Endothelial cell of umbilical vein (primary cell): ENCODE measurements at regions not wholly inside any gene's neighbourhood (a gene's known extent, or its start where the extent isn't known, plus 50 kb on each side); places are given as distances from the start of the nearest gene placed in this dataset.

ENCODE experiments used
- BruUV-seq: library from RNA; stranded (reverse); fragments of 400-500 nt; replicated peaks from 2 replicates; lab custom pipeline; 2021; lab: Mats Ljungman, UMichigan
- CTCF ChIA-PET: fragments of 300-600, 350-600 bp; sonication (Branson Sonifier 250); formaldehyde crosslinking; loops from one replicate; lab custom pipeline; 2021; ENCODE audit warnings: antibody characterized with exemption, inconsistent platforms; lab: Charles Lee
- POLR2A ChIA-PET: fragments of 300-600, 350-600 bp; sonication (Branson Sonifier 250); formaldehyde crosslinking; loops from one replicate; lab custom pipeline; 2021; ENCODE audit warnings: antibody characterized with exemption, inconsistent platforms; lab: Charles Lee
- DNase-seq: peaks from one replicate; pipeline ENCODE4 v3.0.0-alpha.2; 2011; ENCODE audit warnings: low read depth, low spot score
- FAIRE-seq: peaks from 2 replicates; lab custom pipeline; 2011; peaks lifted over from hg19 to GRCh38; lab: Jason Lieb, UNC
- H2AFZ ChIP-seq: 2 replicates; pipeline ENCODE4 v1.6.0; 2012; ENCODE audit warnings: low read depth, low read length, control low read depth, inconsistent platforms
- H3K27ac ChIP-seq: 2 replicates; pipeline ENCODE4 v1.5.1; 2011; ENCODE audit warnings: low read depth, mild to moderate bottlenecking, control low read depth, low read length, moderate library complexity; ENCODE audit not compliant: insufficient read depth
- H3K27me3 ChIP-seq, 2 experiments: 2 replicates each; pipeline versions ENCODE4 v1.6.0 to v1.6.1; 2011; ENCODE audit warnings: low read length in 2 of 2, mixed read lengths in 1 of 2; ENCODE audit not compliant: control insufficient read depth in 2 of 2, insufficient read depth in 2 of 2
- H3K36me3 ChIP-seq, 2 experiments: 2 replicates in 1 of 2; 3 replicates in 1 of 2; pipeline ENCODE4 v1.5.1; 2011; ENCODE audit warnings: low read length in 2 of 2, mild to moderate bottlenecking in 1 of 2, moderate library complexity in 1 of 2; ENCODE audit not compliant: control insufficient read depth in 2 of 2, insufficient read depth in 2 of 2; ENCODE audit errors: extremely low read depth in 1 of 2
- H3K4me1 ChIP-seq: 3 replicates; pipeline ENCODE4 v1.5.1; 2011; ENCODE audit warnings: mild to moderate bottlenecking, low read length; ENCODE audit not compliant: control insufficient read depth, insufficient read depth; ENCODE audit errors: extremely low read depth
- H3K4me2 ChIP-seq: 2 replicates; pipeline ENCODE4 v1.6.1; 2011; ENCODE audit warnings: low read length, control low read depth, mixed read lengths; ENCODE audit not compliant: insufficient read depth
- H3K4me3 ChIP-seq, 3 experiments: fragments of 200-600 bp in 1 of 3; sonication (generic), shearing (Covaris generic) in 1 of 3; replicated peaks in 1 of 3; 2 replicates each; pipeline ENCODE4 v1.5.1; 2011 to 2016; ENCODE audit warnings: control low read depth in 3 of 3, low read length in 3 of 3, mild to moderate bottlenecking in 2 of 3, inconsistent platforms in 1 of 3, low read depth in 1 of 3, moderate library complexity in 1 of 3; ENCODE audit not compliant: insufficient read depth in 1 of 3
- H3K79me2 ChIP-seq: 2 replicates; pipeline ENCODE4 v1.6.0; 2012; ENCODE audit warnings: low read length, inconsistent platforms; ENCODE audit not compliant: control insufficient read depth, insufficient read depth
- H3K9ac ChIP-seq: replicated peaks from 2 replicates; pipeline ENCODE3; 2011; ENCODE audit warnings: low read length, control low read depth; ENCODE audit not compliant: insufficient read depth; ENCODE audit errors: extremely low read depth
- H3K9me1 ChIP-seq: replicated peaks from 3 replicates; pipeline ENCODE4 v1.6.0; 2011; ENCODE audit warnings: mild to moderate bottlenecking, low read length; ENCODE audit not compliant: control insufficient read depth, insufficient read depth; ENCODE audit errors: extremely low read depth
- H3K9me3 ChIP-seq: replicated peaks from 2 replicates; pipeline ENCODE4 v1.5.1; 2012; ENCODE audit warnings: low read length, inconsistent platforms; ENCODE audit not compliant: control insufficient read depth, insufficient read depth
- H4K20me1 ChIP-seq: replicated peaks from 2 replicates; pipeline ENCODE3; 2011; ENCODE audit warnings: mild to moderate bottlenecking, low read length; ENCODE audit not compliant: control insufficient read depth, insufficient read depth; ENCODE audit errors: extremely low read depth
- CTCF ChIP-seq, 2 donors: IDR thresholded peaks; 1 replicate in 1 of 2; 2 replicates in 1 of 2; pipeline ENCODE4 v1.5.1; 2011; ENCODE audit warnings: low read length in 2 of 2, mild to moderate bottlenecking in 2 of 2, moderate library complexity in 2 of 2, control low read depth in 1 of 2, inconsistent platforms in 1 of 2, low read depth in 1 of 2; ENCODE audit not compliant: insufficient read depth in 1 of 2; ENCODE audit errors: extremely low read depth in 1 of 2
- EZH2 ChIP-seq: IDR thresholded peaks from 2 replicates; pipeline ENCODE4 v1.6.1; 2012; ENCODE audit warnings: borderline replicate concordance, low read depth, mild to moderate bottlenecking, moderate library complexity, low read length, inconsistent platforms; ENCODE audit not compliant: severe bottlenecking
- FOS ChIP-seq: IDR thresholded peaks from 2 replicates; pipeline ENCODE4 v1.6.1; 2011; ENCODE audit warnings: mild to moderate bottlenecking, low read length, moderate library complexity, borderline replicate concordance; ENCODE audit not compliant: insufficient read depth
- GATA2 ChIP-seq: IDR thresholded peaks from 2 replicates; pipeline ENCODE4 v1.7.0; 2011; ENCODE audit warnings: low read depth, mild to moderate bottlenecking, moderate library complexity, mixed read lengths, low read length; ENCODE audit not compliant: insufficient read length, insufficient read depth
- JUN ChIP-seq: IDR thresholded peaks from 2 replicates; pipeline ENCODE4 v1.6.1; 2011; ENCODE audit warnings: borderline replicate concordance, low read depth; ENCODE audit not compliant: insufficient read length, insufficient read depth
- MAX ChIP-seq: IDR thresholded peaks from 2 replicates; pipeline ENCODE4 v1.6.1; 2011; ENCODE audit not compliant: insufficient read depth, insufficient read length
- MYC ChIP-seq: IDR thresholded peaks from one replicate; pipeline ENCODE4 v1.6.1; 2011; ENCODE audit warnings: mild to moderate bottlenecking, low read depth, low read length
- POLR2A ChIP-seq: IDR thresholded peaks from 2 replicates; pipeline ENCODE4 v1.6.1; 2012; ENCODE audit warnings: low read depth, mild to moderate bottlenecking, control low read depth, low read length
- POLR2AphosphoS5 ChIP-seq: IDR thresholded peaks from 2 replicates; pipeline ENCODE4 v1.6.1; 2012; ENCODE audit warnings: low read depth, mild to moderate bottlenecking, control low read depth, low read length, moderate library complexity; ENCODE audit not compliant: insufficient read depth
- dilution Hi-C: fragments of 300-500 bp; cut with MboI; formaldehyde crosslinking; loops from one replicate; pipeline ENCODE4 v1.15.0; 2019; ENCODE audit warnings: low sequenced_read_pairs; ENCODE audit not compliant: extremely low pct_ligation_motif_present
- intact Hi-C: fragments of 100-400 bp; cut with micrococcal nuclease; formaldehyde crosslinking; loops from one replicate; pipeline ENCODE4 v1.10.0; 2022

GRCh38 chrX:9231491-9231890, 197.6 kb upstream of the FAM9B start:
- ChIA-PET CTCF (no interaction called here), POLR2A (no interaction called here)
- Histone ChIP-seq H3K4me3 (no peak overlapping the region), H4K20me1 (no peaks in the 10 kb centered on the region), H3K9me3 (no peaks in the 10 kb centered on the region), H3K27me3 (no peaks in the 10 kb centered on the region), H3K9ac (no peak overlapping the region), H3K9me1 (no peaks in the 10 kb centered on the region), H2AFZ (no peak overlapping the region), H3K4me2 (no peak overlapping the region), H3K79me2 (no peaks in the 10 kb centered on the region), H3K36me3 (no peaks in the 10 kb centered on the region), H3K27ac (no peak overlapping the region), H3K4me1 (no peaks in the 10 kb centered on the region)
- intact Hi-C loops (no loop called here), dilution Hi-C loops (no loop called here)
- TF ChIP-seq CTCF (IDR thresholded peaks at IDR 0.05; ENCODE audit: extremely low read depth in 1 of 2, insufficient read depth in 1 of 2, low read depth in 1 of 2, low read length in 2 of 2) (no peak), JUN (no peak), POLR2A (no peak)
- DNase-seq: no peak
- FAIRE-seq: no peak
- no TSS peak for BruUV-seq

GRCh38 chrX:9233141-9233540, 199.2 kb upstream of the FAM9B start:
- Histone ChIP-seq H3K27me3 (no peaks in the 10 kb centered on the region), H3K4me2 (no peak overlapping the region), H3K79me2 (no peaks in the 10 kb centered on the region), H3K27ac (no peak overlapping the region), H2AFZ (no peak overlapping the region), H3K36me3 (no peaks in the 10 kb centered on the region), H3K9ac (no peak overlapping the region), H3K4me3 (no peak overlapping the region), H4K20me1 (no peaks in the 10 kb centered on the region), H3K4me1 (no peaks in the 10 kb centered on the region), H3K9me1 (no peaks in the 10 kb centered on the region), H3K9me3 (no peaks in the 10 kb centered on the region)
- dilution Hi-C loops (no loop called here), intact Hi-C loops (no loop called here)
- FAIRE-seq (no peak), DNase-seq (no peak)
- no peak for TF ChIP-seq POLR2AphosphoS5
- TF ChIP-seq CTCF (IDR thresholded peaks at IDR 0.05; ENCODE audit: extremely low read depth in 1 of 2, insufficient read depth in 1 of 2, low read depth in 1 of 2, low read length in 2 of 2): no peak
- TF ChIP-seq MYC: no peak
- TF ChIP-seq POLR2A: no peak
- no peak for TF ChIP-seq FOS
- TF ChIP-seq MAX: no peak
- TF ChIP-seq GATA2: no peak
- no peak for TF ChIP-seq EZH2
- TF ChIP-seq JUN: no peak
- BruUV-seq: no TSS peak
- ChIA-PET POLR2A (no interaction called here), CTCF (no interaction called here)
